ENCODE measurements at regions not wholly inside any gene's neighbourhood (a gene's known extent, or its start where the extent isn't known, plus 50 kb on each side); places are given as distances from the start of the nearest gene placed in this dataset.
"Not testable (repeated sequence)": the region's sequence is repeated elsewhere in the genome, so short reads cannot be mapped to it uniquely, and the experiment has no call there.

GRCh38 chr7:148495605-148496004 lies 95.0 kb upstream of the C7orf33 start:
- peaks cover 5% of the 10 kb centered on the region for H3K27me3 Mint-ChIP-seq
- H3K36me3 Mint-ChIP-seq = peaks cover 2% of the 10 kb centered on the region
- peaks cover 5 to 8% (median 7%) of the 10 kb centered on the region in 3 donors for H3K4me1 Mint-ChIP-seq
- H3K4me3 Mint-ChIP-seq = no peak overlapping the region
- H3K27ac Mint-ChIP-seq = no peak overlapping the region
- peaks cover 0 to 3% (median 0%) of the 10 kb centered on the region in 3 donors for H3K9me3 Mint-ChIP-seq

DNA sequence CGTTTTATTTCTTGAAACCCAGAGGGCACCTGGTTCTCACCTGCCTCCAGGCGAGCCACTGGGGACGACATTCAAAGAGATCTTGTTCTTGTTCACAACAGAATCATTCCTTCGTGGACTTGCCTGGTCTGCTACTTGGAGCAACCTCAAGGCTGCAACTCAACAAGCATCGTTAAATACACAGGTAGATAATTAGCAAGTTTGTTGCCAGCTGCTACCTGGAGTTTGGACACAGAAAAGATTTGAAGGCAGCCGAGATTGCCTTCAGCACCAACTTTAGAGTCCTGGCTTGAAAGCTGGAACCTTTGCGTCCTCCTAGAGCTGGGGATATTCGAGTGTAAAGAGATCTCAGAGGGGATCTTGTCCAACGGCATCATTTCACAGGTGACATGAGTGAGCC lies 89.6 kb upstream of the C7orf33 start:
- no peaks in the 10 kb centered on the region for H3K9me3 Mint-ChIP-seq
- H3K4me3 Mint-ChIP-seq = peak overlapping the region; percentile 69 to 94 (median 84)
- peaks cover 24 to 32% (median 28%) of the 10 kb centered on the region in 3 donors for H3K4me1 Mint-ChIP-seq
- H3K36me3 Mint-ChIP-seq = peaks cover 2% of the 10 kb centered on the region
- no peak overlapping the region for H3K27ac Mint-ChIP-seq
- no peaks in the 10 kb centered on the region for H3K27me3 Mint-ChIP-seq

- no peaks in the 10 kb centered on the region for H3K27me3 Mint-ChIP-seq
- H3K4me1 Mint-ChIP-seq = peaks cover 26 to 41% (median 28%) of the 10 kb centered on the region in 3 donors
- no peaks in the 10 kb centered on the region for H3K36me3 Mint-ChIP-seq
- no peaks in the 10 kb centered on the region for H3K9me3 Mint-ChIP-seq
- peak overlapping the region in 1 of 4 donors; percentile 46 for H3K4me3 Mint-ChIP-seq
- peak overlapping the region in 1 of 3 donors; percentile 11 for H3K27ac Mint-ChIP-seq
Observed at GRCh38 chr7:148503900-148504487, 86.6 kb upstream of the C7orf33 start.

- Mint-ChIP-seq H3K4me1 (peaks cover 23 to 38% (median 27%) of the 10 kb centered on the region in 3 donors), H3K27ac (no peak overlapping the region), H3K36me3 (no peaks in the 10 kb centered on the region), H3K9me3 (no peaks in the 10 kb centered on the region), H3K4me3 (peak overlapping the region in 1 of 4 donors; percentile 13), H3K27me3 (no peaks in the 10 kb centered on the region)
Observed at GRCh38 chr7:148505645-148506375, 84.8 kb upstream of the C7orf33 start.

GRCh38 chr7:148507064-148507573 lies 83.4 kb upstream of the C7orf33 start:
- H3K4me3 Mint-ChIP-seq = peak overlapping the region; percentile 8 to 91 (median 44)
- not testable (repeated sequence) for H3K36me3 Mint-ChIP-seq, H3K27me3 Mint-ChIP-seq, H3K9me3 Mint-ChIP-seq
- peaks cover 14 to 27% (median 18%) of the 10 kb centered on the region in 3 donors for H3K4me1 Mint-ChIP-seq
- H3K27ac Mint-ChIP-seq = peak overlapping the region in 2 of 3 donors; percentile 78 to 88

DNA sequence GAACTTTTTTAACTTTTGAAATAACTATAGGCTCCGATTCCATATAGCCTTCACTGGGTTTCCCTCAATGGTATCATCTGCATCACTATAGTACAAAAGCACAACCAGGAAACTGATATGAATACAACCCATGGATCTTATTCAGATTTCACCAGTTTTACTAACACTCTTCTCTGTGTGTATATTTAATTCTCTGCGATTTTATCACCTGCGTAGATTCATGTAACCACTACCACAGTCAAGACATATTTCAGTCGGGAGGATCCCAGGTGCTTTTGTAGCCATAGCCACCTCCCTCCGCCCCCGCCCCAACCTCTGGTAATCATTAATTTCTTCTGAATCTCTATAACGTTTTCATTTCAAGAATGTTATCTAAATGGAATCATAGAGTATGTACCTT lies 82.8 kb upstream of the C7orf33 start:
- Mint-ChIP-seq H3K27ac (peak overlapping the region in 1 of 3 donors; percentile 88), H3K4me1 (peaks cover 14 to 22% (median 15%) of the 10 kb centered on the region in 3 donors), H3K27me3 (no peaks in the 10 kb centered on the region), H3K36me3 (peaks cover 1% of the 10 kb centered on the region), H3K9me3 (no peaks in the 10 kb centered on the region), H3K4me3 (peak overlapping the region in 2 of 4 donors; percentile 77 to 91)

DNA sequence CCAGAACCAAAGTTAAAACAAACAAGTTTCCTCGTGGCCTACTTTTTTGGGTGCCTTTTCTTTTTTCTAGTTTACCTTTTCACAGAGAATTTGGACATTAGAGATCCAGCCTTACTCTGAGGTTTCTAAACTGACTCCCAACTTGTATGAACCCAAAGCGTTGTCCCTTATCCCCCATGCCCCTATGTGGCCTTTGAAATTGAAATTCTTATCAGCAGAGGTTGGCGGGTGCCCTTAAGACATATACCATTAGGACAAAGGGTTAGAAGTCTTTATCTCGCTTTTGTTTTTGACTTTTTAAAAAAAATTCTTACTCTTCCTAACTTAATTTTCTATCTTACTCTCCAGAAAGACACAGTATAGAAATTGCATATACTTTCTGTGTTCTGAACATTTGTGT lies 76.3 kb upstream of the C7orf33 start:
- no peaks in the 10 kb centered on the region for H3K27me3 Mint-ChIP-seq
- H3K4me1 Mint-ChIP-seq = peaks cover 2 to 5% (median 5%) of the 10 kb centered on the region in 3 donors
- H3K9me3 Mint-ChIP-seq = no peaks in the 10 kb centered on the region
- no peak overlapping the region for H3K4me3 Mint-ChIP-seq
- H3K27ac Mint-ChIP-seq = no peak overlapping the region
- H3K36me3 Mint-ChIP-seq = peaks cover 2% of the 10 kb centered on the region

GRCh38 chr7:148515237-148515636 lies 75.3 kb upstream of the C7orf33 start:
- Mint-ChIP-seq H3K27me3 (no peaks in the 10 kb centered on the region), H3K9me3 (peaks cover 0 to under 1% (median 0%) of the 10 kb centered on the region in 3 donors), H3K27ac (no peak overlapping the region), H3K4me3 (no peak overlapping the region), H3K36me3 (peaks cover 2% of the 10 kb centered on the region), H3K4me1 (peaks cover 8 to 15% (median 9%) of the 10 kb centered on the region in 3 donors)

DNA sequence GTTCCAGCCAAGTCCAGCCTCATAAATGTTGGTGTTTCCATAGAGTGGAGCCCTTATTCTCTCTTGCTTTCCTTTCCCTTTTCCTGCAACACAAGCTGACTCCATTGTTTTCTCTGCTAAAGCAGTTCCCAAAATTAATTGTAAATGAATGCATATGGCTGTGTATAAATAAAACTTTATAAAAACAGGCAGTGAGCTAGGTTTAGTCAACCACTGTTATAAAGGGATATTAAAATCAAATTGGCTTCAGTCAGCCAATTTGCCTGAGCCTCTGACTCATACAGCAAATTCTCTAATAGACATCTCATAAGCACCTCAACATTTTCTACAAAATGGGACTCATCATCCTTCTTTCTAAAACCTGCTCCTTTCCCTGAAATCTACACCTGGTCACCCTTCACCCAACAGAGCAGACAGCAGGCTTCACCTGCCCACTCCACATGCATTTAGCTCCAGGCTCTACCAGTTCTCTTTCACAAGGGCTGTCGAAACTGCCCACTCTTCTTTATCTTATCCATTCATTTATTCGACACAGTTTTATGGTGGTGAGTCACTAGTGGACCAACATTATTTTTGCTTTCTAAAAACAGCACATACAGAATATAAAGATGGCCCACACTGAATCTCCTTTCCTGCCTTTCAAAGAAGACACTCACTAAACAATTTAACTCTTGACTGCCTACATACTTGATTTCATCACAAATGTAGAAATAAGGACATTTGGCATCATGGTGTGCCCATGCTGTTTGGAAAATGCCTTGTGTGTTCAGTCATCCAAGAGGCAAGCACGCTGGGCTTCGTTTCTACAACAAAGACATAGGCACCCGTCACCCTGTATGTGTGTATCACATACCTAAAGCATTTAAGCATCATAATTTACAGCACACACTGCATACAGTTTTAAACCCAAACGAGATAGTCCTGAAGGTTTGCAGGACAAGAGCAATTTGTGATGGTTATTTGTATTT lies 74.6 kb upstream of the C7orf33 start:
- Mint-ChIP-seq H3K9me3 (peaks cover 0 to 2% (median 0%) of the 10 kb centered on the region in 3 donors), H3K4me3 (no peak overlapping the region), H3K36me3 (peaks cover 2% of the 10 kb centered on the region), H3K27me3 (no peaks in the 10 kb centered on the region), H3K4me1 (peaks cover 9 to 17% (median 10%) of the 10 kb centered on the region in 3 donors), H3K27ac (no peak overlapping the region)

DNA sequence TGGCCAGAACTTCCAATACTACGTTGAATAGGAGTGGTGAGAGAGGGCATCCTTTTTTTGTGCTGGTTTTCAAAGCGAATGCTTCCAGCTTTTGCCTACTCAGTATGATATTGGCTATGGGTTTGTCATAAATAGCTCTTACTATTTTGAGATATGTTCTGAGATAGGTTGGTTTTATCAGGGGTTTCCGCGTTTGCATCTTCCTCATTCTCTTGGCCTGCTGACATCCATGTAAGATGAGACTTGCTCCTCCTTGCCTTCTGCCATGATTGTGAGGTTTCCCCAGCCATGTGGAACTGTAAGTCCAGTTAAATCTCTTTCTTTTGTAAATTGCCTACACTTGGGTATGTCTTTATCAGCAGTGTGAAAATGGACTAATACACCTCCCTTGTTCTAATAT lies 71.2 kb upstream of the C7orf33 start:
- not testable (repeated sequence) for H3K27ac Mint-ChIP-seq, H3K36me3 Mint-ChIP-seq, H3K27me3 Mint-ChIP-seq, H3K9me3 Mint-ChIP-seq
- Mint-ChIP-seq H3K4me3 (peak overlapping the region in 1 of 4 donors; percentile 79), H3K4me1 (peaks cover 12 to 17% (median 13%) of the 10 kb centered on the region in 3 donors)

DNA sequence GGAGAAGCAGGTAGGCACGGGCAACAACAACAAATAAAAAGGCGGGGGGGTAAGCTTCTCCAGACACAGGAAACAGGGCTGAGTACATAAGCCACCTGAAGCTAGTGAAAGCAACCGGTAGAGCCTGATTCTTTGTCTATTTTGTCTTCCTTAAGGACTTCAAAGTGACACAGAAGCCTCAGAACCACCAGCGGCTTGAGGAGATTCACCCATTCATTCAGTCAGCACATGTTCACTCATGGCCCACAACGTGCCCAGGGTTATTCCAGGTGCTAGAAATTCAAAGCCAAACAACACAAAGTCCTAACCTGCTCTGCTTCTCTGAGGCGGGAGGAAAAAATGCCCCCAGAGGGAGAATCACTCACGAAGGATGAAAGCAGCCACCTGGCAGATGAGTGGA lies 69.3 kb upstream of the C7orf33 start:
- Mint-ChIP-seq H3K36me3 (peaks cover 1% of the 10 kb centered on the region), H3K27me3 (peaks cover 2% of the 10 kb centered on the region), H3K4me1 (peaks cover 13 to 25% (median 19%) of the 10 kb centered on the region in 3 donors), H3K9me3 (peaks cover 0 to 2% (median 0%) of the 10 kb centered on the region in 3 donors), H3K4me3 (no peak overlapping the region), H3K27ac (no peak overlapping the region)

GRCh38 chr7:148523550-148523949 lies 67.0 kb upstream of the C7orf33 start:
- Mint-ChIP-seq H3K27ac (no peak overlapping the region), H3K27me3 (peaks cover 2% of the 10 kb centered on the region), H3K9me3 (peaks cover 0 to 2% (median 0%) of the 10 kb centered on the region in 3 donors), H3K4me3 (no peak overlapping the region), H3K36me3 (peaks cover 1% of the 10 kb centered on the region), H3K4me1 (peaks cover 13 to 25% (median 23%) of the 10 kb centered on the region in 3 donors)

GRCh38 chr7:148524479-148525224 lies 65.9 kb upstream of the C7orf33 start:
- H3K36me3 Mint-ChIP-seq = no peaks in the 10 kb centered on the region
- H3K4me3 Mint-ChIP-seq = no peak overlapping the region
- peaks cover 8 to 17% (median 15%) of the 10 kb centered on the region in 3 donors for H3K4me1 Mint-ChIP-seq
- H3K27me3 Mint-ChIP-seq = peaks cover 4% of the 10 kb centered on the region
- no peak overlapping the region for H3K27ac Mint-ChIP-seq
- H3K9me3 Mint-ChIP-seq = peaks cover 0 to 2% (median 0%) of the 10 kb centered on the region in 3 donors

- H3K9me3 Mint-ChIP-seq = no peaks in the 10 kb centered on the region
- peaks cover 3 to 14% (median 8%) of the 10 kb centered on the region in 3 donors for H3K4me1 Mint-ChIP-seq
- H3K27ac Mint-ChIP-seq = peak overlapping the region in 1 of 3 donors; percentile 20
- peaks cover 2% of the 10 kb centered on the region for H3K36me3 Mint-ChIP-seq
- H3K27me3 Mint-ChIP-seq = peaks cover 8% of the 10 kb centered on the region
- no peak overlapping the region for H3K4me3 Mint-ChIP-seq
Observed at GRCh38 chr7:148527717-148528168, 62.8 kb upstream of the C7orf33 start.
